Gastrocnemius medialis (tissue), 4 donors: ENCODE measurements at regions not wholly inside any gene's neighbourhood (a gene's known extent, or its start where the extent isn't known, plus 50 kb on each side); places are given as distances from the start of the nearest gene placed in this dataset.

Experiments
- POLR2A ChIP-seq, 2 donors: fragments of 450-650 bp; IDR thresholded peaks; one replicate each; pipeline ENCODE4 v1.6.1; 2017; ENCODE audit warnings: antibody characterized with exemption in 2 of 2, mild to moderate bottlenecking in 2 of 2, moderate library complexity in 2 of 2
- TF ChIP-seq, protein P1 (sequence below), 5 experiments: fragments of 450-650 bp in 3 of 5; fragments of 200-600 bp in 2 of 5; sonication (generic) in 2 of 5; IDR thresholded peaks in 4 of 5; conservative IDR thresholded peaks in 1 of 5; 1 replicate in 4 of 5; 2 replicates in 1 of 5; pipeline ENCODE4 v1.5.1; 2016 to 2019; ENCODE audit warnings: antibody characterized with exemption in 5 of 5, mild to moderate bottlenecking in 3 of 5, moderate library complexity in 3 of 5

DNA sequence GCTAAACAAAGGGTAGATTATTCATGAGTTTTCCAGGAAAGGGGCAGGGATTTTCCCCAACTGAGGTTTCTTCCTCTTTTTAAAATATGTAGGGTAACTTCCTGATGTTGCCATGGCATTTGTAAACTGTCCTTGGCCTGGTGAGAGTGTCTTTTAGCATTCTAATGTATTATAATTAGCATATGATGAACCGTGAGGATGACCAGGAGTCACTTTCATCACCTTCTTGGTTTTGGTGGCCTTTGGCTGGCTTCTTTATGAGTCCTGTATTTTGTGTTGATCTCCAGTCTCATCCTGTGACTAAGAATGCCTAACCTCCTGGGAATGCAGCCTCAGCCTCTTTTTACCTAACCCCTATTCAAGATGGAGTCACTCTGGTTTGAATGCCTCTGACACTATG, 391.0 kb upstream of the LINC00305 start:
- TF ChIP-seq, protein P1, sequence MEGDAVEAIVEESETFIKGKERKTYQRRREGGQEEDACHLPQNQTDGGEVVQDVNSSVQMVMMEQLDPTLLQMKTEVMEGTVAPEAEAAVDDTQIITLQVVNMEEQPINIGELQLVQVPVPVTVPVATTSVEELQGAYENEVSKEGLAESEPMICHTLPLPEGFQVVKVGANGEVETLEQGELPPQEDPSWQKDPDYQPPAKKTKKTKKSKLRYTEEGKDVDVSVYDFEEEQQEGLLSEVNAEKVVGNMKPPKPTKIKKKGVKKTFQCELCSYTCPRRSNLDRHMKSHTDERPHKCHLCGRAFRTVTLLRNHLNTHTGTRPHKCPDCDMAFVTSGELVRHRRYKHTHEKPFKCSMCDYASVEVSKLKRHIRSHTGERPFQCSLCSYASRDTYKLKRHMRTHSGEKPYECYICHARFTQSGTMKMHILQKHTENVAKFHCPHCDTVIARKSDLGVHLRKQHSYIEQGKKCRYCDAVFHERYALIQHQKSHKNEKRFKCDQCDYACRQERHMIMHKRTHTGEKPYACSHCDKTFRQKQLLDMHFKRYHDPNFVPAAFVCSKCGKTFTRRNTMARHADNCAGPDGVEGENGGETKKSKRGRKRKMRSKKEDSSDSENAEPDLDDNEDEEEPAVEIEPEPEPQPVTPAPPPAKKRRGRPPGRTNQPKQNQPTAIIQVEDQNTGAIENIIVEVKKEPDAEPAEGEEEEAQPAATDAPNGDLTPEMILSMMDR (IDR thresholded peaks at IDR 0.05 in 4 of 5, conservative IDR thresholded peaks at IDR 0.05 in 1 of 5): no peak
- TF ChIP-seq POLR2A (IDR thresholded peaks at IDR 0.05): no peak
